ENCODE measurements at regions not wholly inside any gene's neighbourhood (a gene's known extent, or its start where the extent isn't known, plus 50 kb on each side); places are given as distances from the start of the nearest gene placed in this dataset.

DNA sequence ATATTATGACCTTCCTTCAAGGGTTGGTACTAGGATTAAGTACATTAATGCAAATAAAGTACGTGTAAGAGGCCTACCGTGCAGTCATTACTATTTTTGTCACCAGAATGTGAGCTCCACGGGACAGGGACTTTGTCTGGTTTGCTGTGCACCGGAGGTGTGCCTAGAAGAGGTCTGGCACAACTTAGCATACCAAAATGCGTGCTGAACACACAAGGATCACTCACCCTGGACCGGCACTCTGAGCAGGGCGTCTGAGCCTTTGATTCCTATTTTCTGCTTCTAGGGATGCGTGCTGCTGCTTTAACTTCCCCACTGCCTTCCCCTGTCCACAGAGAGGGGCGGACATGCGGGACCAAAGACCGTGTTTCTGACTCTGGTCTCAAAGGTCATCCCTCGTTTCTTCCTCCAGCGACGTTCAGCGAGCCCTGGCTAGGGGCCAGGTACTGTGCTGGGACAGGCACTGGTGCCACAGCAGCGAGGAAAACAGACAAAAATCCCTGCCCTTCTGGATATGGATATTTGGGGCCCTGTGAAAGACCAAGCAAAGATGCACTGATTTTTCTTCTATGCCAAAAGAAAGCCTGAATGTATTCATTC lies 222.7 kb downstream of the BMP7 start:
- TF ChIP-seq POLR2A (IDR thresholded peaks at IDR 0.05; ENCODE audit: low read depth, low read length): no peak
- no peak for TF ChIP-seq POLR2AphosphoS5 (IDR thresholded peaks at IDR 0.05; ENCODE audit: low read depth, low read length)
- no peak for TF ChIP-seq TAF1 (IDR thresholded peaks at IDR 0.05; ENCODE audit: borderline replicate concordance, low read depth, low read length)
